ENCODE measurements at regions not wholly inside any gene's neighbourhood (a gene's known extent, or its start where the extent isn't known, plus 50 kb on each side); places are given as distances from the start of the nearest gene placed in this dataset.

DNA sequence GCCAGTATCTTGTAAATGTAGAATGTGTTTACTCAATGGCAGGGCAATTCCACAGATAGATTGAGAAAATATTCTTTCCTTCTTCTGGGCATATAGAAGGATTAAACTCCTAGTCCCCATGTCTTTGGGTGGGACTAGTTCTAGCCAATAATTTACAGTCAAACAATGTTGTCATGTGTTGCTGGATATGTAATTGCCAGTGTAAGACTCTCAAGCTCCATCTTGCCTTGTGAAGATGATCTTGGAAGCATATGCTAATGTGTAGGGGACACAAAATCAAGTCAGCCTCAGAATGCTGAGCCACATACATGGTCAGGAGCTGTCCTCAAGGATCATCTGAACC is 386.9 kb downstream of the CETN3 start:
- TF ChIP-seq POLR2AphosphoS5 (IDR thresholded peaks at IDR 0.05; ENCODE audit: low read depth, low read length) (no peak), TAF1 (IDR thresholded peaks at IDR 0.05; ENCODE audit: low read depth, low read length) (no peak), SPI1 (IDR thresholded peaks at IDR 0.05; ENCODE audit: low read depth, low read length) (no peak)
